22Rv1 (cell line): ENCODE measurements at regions not wholly inside any gene's neighbourhood (a gene's known extent, or its start where the extent isn't known, plus 50 kb on each side); places are given as distances from the start of the nearest gene placed in this dataset.

Source experiments
- CTCF ChIP-seq: fragments of 450-650 bp; IDR thresholded peaks from 2 replicates; pipeline ENCODE4 v1.5.1; 2017; ENCODE audit warnings: mild to moderate bottlenecking
- ZFX ChIP-seq: fragments of 450-650 bp; IDR thresholded peaks from 2 replicates; pipeline ENCODE4 v1.6.1; 2017; ENCODE audit warnings: antibody characterized with exemption, borderline replicate concordance

- TF ChIP-seq CTCF (no peak), ZFX (no peak)
These were observed 1178.0 kb downstream of the JRKL start for GRCh38 chr11:97567801-97568200.
